HL-60 (cell line): ENCODE measurements at regions not wholly inside any gene's neighbourhood (a gene's known extent, or its start where the extent isn't known, plus 50 kb on each side); places are given as distances from the start of the nearest gene placed in this dataset.

ENCODE experiments used
- DNase-seq, 2 experiments: peaks; one replicate each; pipeline ENCODE4 v3.0.0-alpha.2; 2010 to 2020; ENCODE audit warnings: low read depth in 1 of 2, low spot score in 1 of 2
- H3K27ac ChIP-seq: fragments of 250-450 bp; sonication (Bioruptor Pico); replicated peaks from 2 replicates; pipeline ENCODE4 v1.5.1; 2020; ENCODE audit warnings: mild to moderate bottlenecking, moderate library complexity
- H3K27me3 ChIP-seq: fragments of 250-450 bp; sonication (Bioruptor Pico); 2 replicates; pipeline ENCODE4 v1.5.1; 2021; ENCODE audit warnings: mild to moderate bottlenecking, moderate library complexity; ENCODE audit not compliant: insufficient read depth, poor library complexity, severe bottlenecking
- H3K4me3 ChIP-seq: replicated peaks from 2 replicates; pipeline ENCODE4 v1.5.1; 2011; ENCODE audit warnings: mild to moderate bottlenecking, control low read depth, low read length; ENCODE audit not compliant: insufficient read depth
- CTCF ChIP-seq: IDR thresholded peaks from one replicate; pipeline ENCODE4 v1.5.1; 2011; ENCODE audit warnings: low read length, control low read depth, inconsistent platforms; ENCODE audit not compliant: insufficient read depth
- GABPA ChIP-seq: IDR thresholded peaks from 2 replicates; pipeline ENCODE4 v1.6.1; 2012; ENCODE audit warnings: low read depth
- POLR2AphosphoS5 ChIP-seq: IDR thresholded peaks from 2 replicates; pipeline ENCODE4 v1.6.1; 2012; ENCODE audit warnings: low read depth
- REST ChIP-seq: IDR thresholded peaks from 2 replicates; pipeline ENCODE4 v1.6.1; 2012; ENCODE audit warnings: low read depth; ENCODE audit not compliant: insufficient replicate concordance
- SPI1 ChIP-seq: IDR thresholded peaks from 2 replicates; pipeline ENCODE4 v1.6.1; 2012; ENCODE audit warnings: low read depth, mild to moderate bottlenecking, borderline replicate concordance

GRCh38 chr6:63418741-63419140, 99.0 kb upstream of the LGSN start:
- TF ChIP-seq POLR2AphosphoS5 (no peak), REST (no peak), GABPA (no peak), CTCF (no peak), SPI1 (peak; percentile 78)
- H3K27me3 ChIP-seq = no peaks in the 10 kb centered on the region
- no peak overlapping the region for H3K4me3 ChIP-seq
- no peak overlapping the region for H3K27ac ChIP-seq
- peak in 1 of 2 experiments; percentile 85 for DNase-seq

GRCh38 chr6:63424636-63425035, 104.9 kb upstream of the LGSN start:
- no peak overlapping the region for H3K27ac ChIP-seq
- no peaks in the 10 kb centered on the region for H3K27me3 ChIP-seq
- DNase-seq = no peak
- no peak overlapping the region for H3K4me3 ChIP-seq
- TF ChIP-seq GABPA (no peak), REST (no peak), SPI1 (no peak), CTCF (no peak), POLR2AphosphoS5 (no peak)

- no peak for DNase-seq
- no peaks in the 10 kb centered on the region for H3K27me3 ChIP-seq
- no peak for TF ChIP-seq GABPA
- TF ChIP-seq POLR2AphosphoS5 = no peak
- no peak for TF ChIP-seq SPI1
- no peak for TF ChIP-seq REST
- TF ChIP-seq CTCF = no peak
- H3K27ac ChIP-seq = no peak overlapping the region
- no peak overlapping the region for H3K4me3 ChIP-seq
These were observed 105.7 kb upstream of the LGSN start for GRCh38 chr6:63425493-63425892.
